Activated CD8-positive, alpha-beta memory T cell treated with anti-CD3 and anti-CD28 coated beads, Interleukin-2, amount 50 U/mL, for 4 hours (primary cell): ENCODE measurements at regions not wholly inside any gene's neighbourhood (a gene's known extent, or its start where the extent isn't known, plus 50 kb on each side); places are given as distances from the start of the nearest gene placed in this dataset.

Experiments used
- DNase-seq: peaks from one replicate; pipeline ENCODE4 v3.0.0-alpha.2; 2020

DNA sequence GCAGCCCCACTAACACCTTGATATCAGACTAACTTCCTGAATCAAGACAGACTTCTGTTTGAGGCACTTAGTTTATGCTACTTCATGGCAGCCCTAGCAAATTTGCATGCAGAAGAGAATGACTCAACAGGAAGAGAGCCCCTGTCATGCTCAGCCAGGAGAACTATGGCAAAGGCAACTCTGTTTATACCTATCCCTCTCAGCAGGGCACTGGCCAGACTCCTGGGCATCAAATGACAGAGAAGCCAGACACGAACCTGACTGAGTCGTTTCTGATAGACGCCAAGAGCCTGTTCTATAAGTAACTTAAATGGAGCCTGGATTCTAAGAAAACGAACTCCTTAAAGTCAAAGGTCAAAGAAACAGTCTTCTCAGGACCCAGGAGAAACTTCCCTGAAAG, 50.9 kb upstream of the UNC5B start:
- DNase-seq, result no peak
